ENCODE measurements at regions not wholly inside any gene's neighbourhood (a gene's known extent, or its start where the extent isn't known, plus 50 kb on each side); places are given as distances from the start of the nearest gene placed in this dataset.
A peak's percentile ranks its signal among the peaks of the same experiment; 100 is the strongest.

GRCh38 chr2:180443888-180444287 lies 436.8 kb upstream of the CWC22 start:
- DNase-seq = no peak

DNA sequence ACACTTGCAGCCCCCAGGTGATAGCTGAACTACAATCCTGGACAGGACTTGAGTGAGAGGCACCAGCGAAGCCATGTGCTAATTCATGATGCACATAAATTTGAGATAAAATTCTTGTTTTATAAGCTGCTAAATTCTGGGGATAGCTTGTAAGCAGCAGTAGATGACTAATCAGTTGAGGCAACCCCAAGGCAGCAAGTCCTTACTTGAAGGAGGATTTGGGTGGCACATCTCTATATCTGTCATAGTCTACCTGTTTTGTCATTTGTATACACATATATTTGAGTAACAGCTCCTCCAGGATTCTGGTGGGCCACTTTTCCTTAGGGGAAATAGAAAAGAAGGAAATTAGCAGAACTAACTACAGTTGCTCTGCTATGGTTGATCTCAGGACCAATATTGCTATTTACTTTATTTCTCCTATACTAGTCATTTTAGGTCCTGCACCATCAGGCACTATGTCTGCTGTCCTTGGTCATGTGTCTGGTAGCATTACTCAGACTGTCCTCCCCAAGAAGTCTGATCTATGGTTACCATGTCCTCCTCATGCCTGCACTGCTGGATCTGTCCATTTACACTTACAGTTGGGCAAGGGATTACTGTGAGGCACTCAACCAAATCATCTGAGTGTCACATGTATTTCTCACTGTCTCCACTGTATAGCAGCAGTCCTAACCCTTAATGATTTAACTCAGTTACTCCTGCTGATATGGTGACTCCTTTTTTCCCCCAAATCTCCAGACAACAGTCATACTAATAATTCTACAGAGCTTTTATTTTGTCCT lies 436.0 kb upstream of the CWC22 start:
- DNase-seq = no peak

GRCh38 chr2:180419212-180419611 lies 412.1 kb upstream of the CWC22 start:
- DNase-seq = no peak

DNA sequence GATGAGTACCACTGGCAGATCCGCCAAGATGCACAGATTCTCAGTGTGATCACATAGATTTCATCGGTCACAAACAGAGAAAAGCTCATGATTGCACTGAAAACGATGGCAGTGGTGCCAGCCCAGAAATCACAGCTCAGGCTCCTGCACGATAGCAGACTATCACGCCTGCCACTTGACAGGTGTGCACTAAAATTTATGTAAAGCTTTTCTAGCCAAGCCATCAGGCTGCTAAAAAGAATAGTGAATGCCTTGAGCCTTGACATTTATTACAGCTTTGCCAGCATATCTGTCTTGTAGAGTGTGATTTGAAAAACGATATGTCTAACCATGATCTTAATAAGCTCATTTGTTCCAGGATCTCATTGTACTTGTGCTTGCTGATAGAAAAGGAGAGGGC lies 409.5 kb upstream of the CWC22 start:
- no peak for DNase-seq

GRCh38 chr2:180413336-180413735 lies 406.2 kb upstream of the CWC22 start:
- no peak for DNase-seq

DNA sequence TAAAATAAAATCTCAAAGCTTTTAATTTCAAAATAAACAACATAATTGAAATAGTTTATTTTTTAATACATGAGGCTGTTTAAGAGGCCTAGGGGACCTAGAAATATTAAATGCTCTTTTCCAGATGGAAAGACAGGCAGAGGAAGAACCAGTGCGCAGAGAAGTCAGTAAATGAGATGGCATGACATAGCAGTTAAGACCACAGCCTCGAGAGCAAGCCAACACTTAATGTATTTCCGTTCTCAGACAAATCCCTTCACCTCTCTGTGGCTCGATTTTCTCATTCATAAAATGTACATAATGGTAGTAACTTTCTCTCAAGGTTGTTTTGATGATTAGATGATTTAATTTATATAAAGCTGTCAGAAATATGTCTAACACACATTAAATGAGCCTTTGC lies 405.1 kb upstream of the CWC22 start:
- DNase-seq = no peak

DNA sequence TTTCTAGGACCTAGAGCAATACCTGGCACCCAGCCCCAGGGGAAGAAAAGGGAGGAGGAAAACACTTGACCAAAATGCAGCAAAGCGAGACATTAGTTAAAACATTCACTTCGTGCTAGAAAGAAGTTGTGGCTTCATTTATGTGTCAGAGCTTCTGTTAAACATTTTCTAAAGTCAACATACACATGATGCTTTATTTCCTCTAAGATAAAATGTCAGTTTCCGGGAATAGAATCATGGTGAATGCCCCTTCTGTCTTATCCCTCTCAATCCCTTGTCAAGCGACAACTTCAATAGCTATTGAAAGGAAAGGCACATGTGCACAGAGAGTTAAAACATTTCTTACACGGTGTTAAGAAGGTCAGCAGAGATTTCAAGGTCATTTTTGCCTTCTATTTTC lies 404.6 kb upstream of the CWC22 start:
- DNase-seq = no peak

DNA sequence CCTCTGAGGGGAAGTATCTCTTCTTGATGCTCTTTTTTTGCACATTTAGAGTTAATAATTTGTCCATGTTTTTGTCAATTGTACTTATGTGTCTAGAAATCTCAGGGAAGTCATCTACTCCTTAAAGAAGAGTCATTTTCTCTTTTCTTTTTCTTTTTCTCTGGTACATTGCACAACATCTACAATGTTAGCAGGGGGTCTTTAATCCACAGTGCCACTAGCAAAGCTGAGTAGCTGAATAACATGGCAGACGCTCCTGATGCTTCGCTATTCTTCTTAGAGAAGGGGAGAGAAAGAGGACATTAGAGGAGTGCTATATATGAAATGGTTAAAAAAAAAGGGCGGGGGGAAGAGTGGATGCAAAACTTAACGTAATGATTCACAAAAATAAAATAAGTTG lies 399.6 kb upstream of the CWC22 start:
- DNase-seq = no peak

- no peak for DNase-seq
Observed at GRCh38 chr2:180405520-180405919, 398.4 kb upstream of the CWC22 start.

GRCh38 chr2:180394305-180394704 lies 387.2 kb upstream of the CWC22 start:
- no peak for DNase-seq

DNA sequence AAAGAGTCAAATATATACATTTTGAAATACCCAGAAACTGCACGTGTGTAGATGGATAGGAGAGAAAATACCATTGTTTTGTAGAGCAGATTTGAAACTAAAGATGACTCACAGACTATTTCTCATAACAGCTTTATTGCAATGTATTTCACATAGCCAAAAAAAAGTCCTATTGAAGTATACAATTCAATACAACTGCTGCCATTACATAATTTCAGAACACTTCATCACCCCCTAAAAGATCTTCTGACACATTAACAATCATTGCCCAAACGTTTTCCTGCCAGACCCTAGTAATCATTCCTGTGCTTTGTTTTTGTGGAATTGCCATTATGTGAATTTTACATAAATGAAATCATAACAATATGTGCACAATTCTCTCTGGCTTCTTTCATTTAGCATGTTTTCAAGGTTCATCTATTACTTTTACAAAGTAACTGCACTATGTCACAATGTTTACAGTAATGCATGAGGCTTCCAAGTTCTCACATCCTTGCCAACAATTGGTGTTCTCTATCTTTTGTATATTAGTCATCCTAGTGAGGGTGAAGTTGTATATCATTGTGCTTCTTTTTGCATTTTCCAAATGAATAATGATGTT lies 378.6 kb upstream of the CWC22 start:
- no peak for DNase-seq

DNA sequence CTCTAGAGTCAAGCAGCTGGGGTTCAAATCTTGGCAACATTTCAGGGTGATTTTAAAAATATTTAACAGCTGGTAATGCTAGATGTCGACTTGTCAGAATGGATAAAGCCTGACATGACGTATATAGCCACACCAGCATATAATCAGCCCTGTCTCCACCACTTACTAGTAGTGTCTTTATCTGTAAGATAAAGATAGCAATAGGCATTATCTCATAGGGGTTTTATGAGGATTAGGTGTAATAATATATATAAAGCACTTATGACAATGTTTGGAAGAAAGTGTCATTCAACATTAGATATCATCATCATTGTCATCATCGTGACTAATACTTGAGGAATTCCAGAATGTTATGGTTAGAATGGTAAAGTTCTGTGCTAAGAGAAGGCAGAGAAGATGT lies 369.0 kb upstream of the CWC22 start:
- no peak for DNase-seq

GRCh38 chr2:180374502-180375281 lies 367.6 kb upstream of the CWC22 start:
- DNase-seq = no peak

DNA sequence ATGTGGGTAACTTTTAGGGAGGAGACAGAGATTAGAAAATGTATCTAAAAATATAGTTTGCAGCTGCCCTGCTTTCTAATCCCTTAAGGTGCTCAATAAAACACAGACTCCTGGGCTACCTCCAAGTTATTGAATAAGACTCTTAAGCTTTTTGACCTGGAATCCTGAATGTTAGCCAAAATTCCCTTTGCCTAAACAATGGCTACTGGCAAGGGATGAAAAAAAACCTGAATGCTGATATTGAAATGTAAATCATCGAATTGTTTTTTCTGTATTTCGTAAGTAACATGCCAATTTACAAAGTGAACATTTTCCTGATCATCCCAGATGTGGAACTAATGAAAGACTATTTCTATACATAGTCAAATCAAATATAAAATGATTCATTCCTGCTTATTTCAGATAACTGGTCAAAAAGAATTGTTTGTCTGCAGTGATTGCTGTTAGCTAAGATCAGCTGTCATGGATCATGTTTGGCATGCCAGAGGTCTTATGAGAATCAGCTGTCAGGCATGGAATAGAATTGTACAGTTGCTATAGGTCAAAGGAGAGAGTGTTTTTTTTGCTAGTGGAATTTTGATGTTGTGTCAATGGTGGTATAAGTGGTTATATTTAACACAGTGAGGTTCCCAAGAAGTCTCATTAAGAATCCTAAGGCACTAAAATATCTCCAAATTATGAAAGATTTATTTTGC lies 363.6 kb upstream of the CWC22 start:
- no peak for DNase-seq

DNA sequence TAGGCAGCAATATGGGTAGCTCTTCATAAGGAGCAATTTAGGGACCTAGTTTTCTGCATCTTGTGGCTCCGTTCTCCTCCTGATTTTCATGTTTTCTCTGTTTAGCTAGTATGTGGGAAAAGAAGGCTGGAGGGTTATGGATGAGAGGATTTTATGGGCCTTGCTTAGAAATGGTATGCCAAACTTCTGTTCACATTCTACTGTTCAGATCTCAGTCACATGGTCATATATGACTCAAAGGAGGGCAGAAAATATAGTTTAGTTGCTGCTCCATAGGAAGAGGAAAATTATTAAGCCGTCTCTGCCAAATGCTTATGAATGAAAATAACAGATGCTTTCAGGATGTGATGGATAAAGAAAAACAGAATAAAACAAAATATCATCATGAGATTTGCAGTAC lies 361.8 kb upstream of the CWC22 start:
- DNase-seq = peak; percentile 5

DNA sequence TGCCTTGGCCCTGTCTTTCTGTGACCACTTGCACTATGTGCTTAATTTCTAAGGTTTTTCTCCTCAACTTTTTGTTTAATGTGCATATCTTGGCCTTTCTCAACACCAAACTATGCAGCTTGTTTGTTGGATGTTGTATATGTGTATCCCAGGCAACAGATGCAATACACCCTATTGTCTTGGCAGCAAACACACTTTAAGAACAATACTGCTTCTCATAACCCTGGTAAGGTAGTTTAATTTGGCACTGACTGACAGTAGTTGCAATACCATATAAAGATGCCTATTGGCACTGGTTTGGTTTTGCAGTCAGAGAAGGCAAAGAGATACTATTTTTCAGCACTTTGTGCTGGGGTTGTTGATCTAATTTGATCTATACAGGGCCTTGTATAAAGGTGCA lies 360.7 kb upstream of the CWC22 start:
- DNase-seq = no peak

- no peak for DNase-seq
Observed at GRCh38 chr2:180366481-180366880, 359.4 kb upstream of the CWC22 start.

GRCh38 chr2:180364719-180365118 lies 357.6 kb upstream of the CWC22 start:
- no peak for DNase-seq

DNA sequence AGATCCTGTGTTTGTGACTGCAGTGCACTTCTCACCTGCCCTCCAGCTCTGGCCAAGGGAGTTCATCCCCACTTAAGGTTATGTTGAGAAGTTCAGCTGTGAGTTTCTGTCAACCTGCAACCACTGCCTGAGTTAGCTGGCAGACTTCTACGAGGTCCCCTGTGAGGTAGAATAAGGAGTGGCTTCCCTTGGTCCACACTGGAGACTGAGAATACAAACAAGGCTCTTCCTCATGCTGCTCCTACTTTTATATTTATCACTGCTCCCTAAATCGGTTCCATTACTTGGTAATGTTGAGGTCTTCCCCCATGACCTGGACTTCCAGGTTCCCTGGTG lies 353.2 kb upstream of the CWC22 start:
- DNase-seq = no peak

DNA sequence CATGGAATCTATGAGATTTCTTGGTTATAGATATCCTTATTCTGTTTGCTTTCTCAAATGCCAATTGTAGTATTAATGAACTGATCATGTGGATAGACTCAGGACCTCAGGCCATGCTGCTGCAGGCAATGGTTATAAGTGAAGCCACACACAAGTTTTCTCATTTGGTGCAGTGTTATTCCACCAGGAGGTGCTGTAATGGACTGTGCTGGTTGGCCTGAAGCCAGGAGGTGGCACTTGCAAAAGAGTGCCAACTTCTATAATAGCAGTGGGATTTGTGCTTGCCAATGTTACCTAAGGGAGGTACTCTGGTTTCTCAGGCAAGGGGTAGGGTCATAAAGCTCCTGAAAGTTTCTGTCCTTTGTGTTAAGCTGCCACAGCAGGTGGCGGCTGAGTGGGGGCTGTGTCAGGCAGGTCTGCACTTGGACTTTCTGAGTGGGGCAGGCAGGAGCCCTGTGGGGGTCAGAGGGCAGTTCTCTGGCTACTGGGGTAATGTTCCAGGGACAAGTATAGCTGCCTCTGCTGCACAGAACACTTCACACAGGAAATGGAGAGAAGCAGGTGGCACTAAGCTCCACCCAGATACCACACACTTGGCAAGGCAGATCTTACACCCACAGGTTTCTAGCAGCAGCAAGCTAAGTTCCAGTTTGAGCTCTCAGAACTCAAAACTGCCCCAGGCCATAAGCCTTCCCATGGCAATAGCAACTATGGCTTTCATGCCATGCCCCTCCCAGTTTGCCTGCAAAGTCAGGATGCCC lies 352.6 kb upstream of the CWC22 start:
- no peak for DNase-seq

DNA sequence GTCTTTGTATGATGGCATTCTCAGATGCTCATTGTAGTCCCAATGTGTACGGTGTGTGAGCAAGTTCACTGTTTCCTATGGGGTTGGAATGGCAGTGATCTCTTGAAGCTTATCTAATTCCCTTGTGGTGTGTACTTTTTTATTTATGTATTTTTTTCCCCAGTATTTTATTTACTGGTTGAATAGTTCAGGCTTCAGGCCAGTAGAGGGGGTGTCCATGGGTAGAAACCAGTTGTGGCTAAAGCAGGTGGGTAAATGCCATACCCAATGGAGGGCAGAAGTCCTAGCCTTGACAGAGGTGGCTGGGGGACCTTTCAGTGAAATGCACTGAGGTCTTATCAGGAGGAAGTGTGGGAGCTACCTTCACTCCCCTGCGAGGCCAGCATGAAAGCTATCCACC lies 351.4 kb upstream of the CWC22 start:
- DNase-seq = no peak

DNA sequence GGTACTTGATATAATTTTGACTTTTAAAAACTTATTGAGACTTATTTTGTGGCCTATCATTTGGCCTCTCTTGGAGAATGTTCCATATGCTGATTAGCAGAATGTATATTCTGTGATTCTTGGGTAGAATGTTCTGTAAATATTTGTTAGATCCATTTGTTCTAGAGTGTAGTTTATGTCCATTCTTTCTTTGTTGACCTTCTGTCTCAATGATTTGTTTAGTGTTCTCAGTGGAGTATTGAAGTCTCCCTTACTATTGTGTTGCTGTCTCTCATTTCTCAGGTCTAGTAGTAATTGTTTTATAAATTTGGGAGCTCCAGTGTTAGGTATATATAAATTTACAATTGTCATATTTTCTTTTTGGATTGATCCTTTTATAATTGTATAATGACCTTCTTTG lies 349.6 kb upstream of the CWC22 start:
- no peak for DNase-seq

GRCh38 chr2:180352620-180353019 lies 345.5 kb upstream of the CWC22 start:
- no peak for DNase-seq
